Suprapubic skin (tissue), 3 donors: ENCODE measurements at regions not wholly inside any gene's neighbourhood (a gene's known extent, or its start where the extent isn't known, plus 50 kb on each side); places are given as distances from the start of the nearest gene placed in this dataset.

Source experiments
- CTCF ChIP-seq, 2 donors: fragments of 200-600 bp in 1 of 2; fragments of 450-650 bp in 1 of 2; sonication (generic) in 1 of 2; IDR thresholded peaks; one replicate each; pipeline ENCODE4 v1.5.1; 2016 to 2019; ENCODE audit warnings: antibody characterized with exemption in 2 of 2, mild to moderate bottlenecking in 1 of 2, moderate library complexity in 1 of 2
- POLR2A ChIP-seq, 2 donors: fragments of 450-650 bp; IDR thresholded peaks; one replicate each; pipeline ENCODE4 v1.6.1; 2017; ENCODE audit warnings: antibody characterized with exemption in 2 of 2, mild to moderate bottlenecking in 2 of 2, moderate library complexity in 2 of 2

DNA sequence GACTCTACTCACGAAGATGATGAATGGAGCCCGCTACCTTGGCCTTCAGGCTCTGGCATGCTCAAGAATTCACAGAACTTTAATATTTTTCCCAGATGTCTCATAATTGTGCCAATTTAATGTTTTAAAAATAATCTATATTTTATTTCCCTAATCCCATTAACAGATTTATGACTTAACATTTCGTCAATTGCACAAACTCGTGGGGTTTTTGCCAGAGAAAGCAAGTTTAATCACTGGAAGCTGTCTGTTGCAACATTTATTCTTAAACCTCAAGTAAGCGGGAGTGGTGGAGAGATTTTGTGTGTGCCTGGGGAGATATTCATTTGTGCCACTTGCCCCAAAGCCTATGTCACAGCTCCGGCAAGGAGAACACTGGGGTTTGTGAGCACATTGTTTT lies 117.9 kb downstream of the TEX36 start:
- TF ChIP-seq CTCF (IDR thresholded peaks at IDR 0.05) (no peak), POLR2A (IDR thresholded peaks at IDR 0.05) (no peak)
